ENCODE measurements at regions not wholly inside any gene's neighbourhood (a gene's known extent, or its start where the extent isn't known, plus 50 kb on each side); places are given as distances from the start of the nearest gene placed in this dataset.

- intact Hi-C loops (cut with micrococcal nuclease) = no loop called here
These were observed 643.8 kb downstream of the SORCS1 start for GRCh38 chr10:106520698-106521097.

GRCh38 chr10:106519376-106520030 lies 645.0 kb downstream of the SORCS1 start:
- intact Hi-C loops (cut with micrococcal nuclease) = no loop called here

- intact Hi-C loops (cut with micrococcal nuclease) = no loop called here
These were observed 649.2 kb downstream of the SORCS1 start for GRCh38 chr10:106515206-106515790.

GRCh38 chr10:106513352-106513771 lies 651.1 kb downstream of the SORCS1 start:
- intact Hi-C loops (cut with micrococcal nuclease) = no loop called here

GRCh38 chr10:106511917-106512316 lies 652.6 kb downstream of the SORCS1 start:
- intact Hi-C loops (cut with micrococcal nuclease) = no loop called here

- intact Hi-C loops (cut with micrococcal nuclease) = no loop called here
These were observed 655.6 kb downstream of the SORCS1 start for GRCh38 chr10:106508950-106509349.

- intact Hi-C loops (cut with micrococcal nuclease) = no loop called here
These were observed 657.8 kb downstream of the SORCS1 start for GRCh38 chr10:106506526-106507283.

- intact Hi-C loops (cut with micrococcal nuclease) = no loop called here
These were observed 660.0 kb downstream of the SORCS1 start for GRCh38 chr10:106504536-106504935.

- intact Hi-C loops (cut with micrococcal nuclease) = no loop called here
These were observed 661.9 kb downstream of the SORCS1 start for GRCh38 chr10:106502641-106503040.

- intact Hi-C loops (cut with micrococcal nuclease) = no loop called here
These were observed 663.5 kb downstream of the SORCS1 start for GRCh38 chr10:106500925-106501525.

- intact Hi-C loops (cut with micrococcal nuclease) = no loop called here
These were observed 664.2 kb downstream of the SORCS1 start for GRCh38 chr10:106500041-106500924.

- intact Hi-C loops (cut with micrococcal nuclease) = no loop called here
These were observed 665.1 kb downstream of the SORCS1 start for GRCh38 chr10:106499448-106499847.

- intact Hi-C loops (cut with micrococcal nuclease) = no loop called here
These were observed 665.8 kb downstream of the SORCS1 start for GRCh38 chr10:106498675-106499074.

- intact Hi-C loops (cut with micrococcal nuclease) = no loop called here
These were observed 668.6 kb downstream of the SORCS1 start for GRCh38 chr10:106495931-106496330.

GRCh38 chr10:106493751-106494150 lies 670.8 kb downstream of the SORCS1 start:
- intact Hi-C loops (cut with micrococcal nuclease) = no loop called here

- intact Hi-C loops (cut with micrococcal nuclease) = no loop called here
These were observed 671.3 kb downstream of the SORCS1 start for GRCh38 chr10:106493226-106493625.

- intact Hi-C loops (cut with micrococcal nuclease) = no loop called here
These were observed 676.8 kb downstream of the SORCS1 start for GRCh38 chr10:106487726-106488125.

- intact Hi-C loops (cut with micrococcal nuclease) = no loop called here
These were observed 682.8 kb downstream of the SORCS1 start for GRCh38 chr10:106481598-106482275.

- intact Hi-C loops (cut with micrococcal nuclease) = no loop called here
These were observed 684.9 kb downstream of the SORCS1 start for GRCh38 chr10:106479636-106480035.

GRCh38 chr10:106474876-106475275 lies 689.6 kb downstream of the SORCS1 start:
- intact Hi-C loops (cut with micrococcal nuclease) = no loop called here
